Endodermal cell (in vitro differentiated cells): ENCODE measurements at regions not wholly inside any gene's neighbourhood (a gene's known extent, or its start where the extent isn't known, plus 50 kb on each side); places are given as distances from the start of the nearest gene placed in this dataset.

Experiments used
- DNase-seq: peaks from one replicate; pipeline ENCODE4 v3.0.0-alpha.2; 2017
- H3K27ac ChIP-seq: 2 replicates; pipeline ENCODE4 v1.5.1; 2013; ENCODE audit warnings: mild to moderate bottlenecking, low read depth, low read length, moderate library complexity
- H3K27me3 ChIP-seq: 2 replicates; pipeline ENCODE4 v1.6.1; 2013; ENCODE audit warnings: mild to moderate bottlenecking, low read length, moderate library complexity; ENCODE audit not compliant: insufficient read depth, control insufficient read depth, poor library complexity, severe bottlenecking
- H3K36me3 ChIP-seq: 2 replicates; pipeline ENCODE4 v1.7.0; 2013; ENCODE audit warnings: mild to moderate bottlenecking, low read length, moderate library complexity; ENCODE audit not compliant: control insufficient read depth, insufficient read depth
- H3K4me1 ChIP-seq: one replicate; pipeline ENCODE4 v1.7.0; 2013; ENCODE audit warnings: low read length; ENCODE audit not compliant: control insufficient read depth, insufficient read depth
- H3K4me3 ChIP-seq: 2 replicates; pipeline ENCODE4 v1.5.1; 2013; ENCODE audit warnings: mild to moderate bottlenecking, low read length, moderate library complexity
- H3K9ac ChIP-seq: 2 replicates; pipeline ENCODE4 v1.6.1; 2013; ENCODE audit warnings: mild to moderate bottlenecking, low read length, moderate library complexity; ENCODE audit not compliant: poor library complexity, severe bottlenecking; ENCODE audit errors: extremely low read depth
- H3K9me3 ChIP-seq: 2 replicates; pipeline ENCODE4 v1.6.1; 2013; ENCODE audit warnings: mild to moderate bottlenecking, low read length, moderate library complexity; ENCODE audit not compliant: control insufficient read depth
- H3K27ac Mint-ChIP-seq: 2 replicates; pipeline ENCODE4 v1.8.0; 2020; ENCODE audit warnings: mixed read lengths
- H3K27me3 Mint-ChIP-seq: 2 replicates; pipeline ENCODE4 v1.8.0; 2021; ENCODE audit warnings: mild to moderate bottlenecking, mixed read lengths; ENCODE audit not compliant: insufficient read depth
- H3K36me3 Mint-ChIP-seq: 2 replicates; pipeline ENCODE4 v1.8.0; 2020; ENCODE audit warnings: low read depth, mixed read lengths
- H3K4me1 Mint-ChIP-seq: 2 replicates; pipeline ENCODE4 v1.8.0; 2020; ENCODE audit warnings: mixed read lengths
- H3K4me3 Mint-ChIP-seq: 2 replicates; pipeline ENCODE4 v1.8.0; 2020; ENCODE audit warnings: mild to moderate bottlenecking, moderate library complexity, mixed read lengths
- H3K9me3 Mint-ChIP-seq: 2 replicates; pipeline ENCODE4 v1.8.0; 2020; ENCODE audit warnings: mild to moderate bottlenecking, mixed read lengths
- CTCF ChIP-seq: fragments of 200-600 bp; sonication (generic); conservative IDR thresholded peaks from 2 replicates; pipeline ENCODE4 v1.5.0; 2021; ENCODE audit warnings: antibody characterized with exemption, mild to moderate bottlenecking
- WGBS, 2 experiments: methylation state at CpG; one replicate each; pipeline versions ENCODE4 v1.1.5 to v1.1.7; 2013; ENCODE audit warnings: missing lambda C conversion rate in 2 of 2, mixed read lengths in 1 of 2; ENCODE audit not compliant: insufficient coverage in 1 of 2, insufficient read length in 1 of 2; 5-methylcytosine and 5-hydroxymethylcytosine counted together

GRCh38 chr1:13900583-13900982, 200.6 kb downstream of the PRDM2 start:
- WGBS, 2 experiments = 89% methylated on average over 1 of the region's 1 CpG; no CpG with 5 or more reads in 1 of the 2 experiments
- peaks cover 66% of the 10 kb centered on the region for H3K27me3 Mint-ChIP-seq

GRCh38 chr1:13901039-13901438, 201.1 kb downstream of the PRDM2 start:
- Mint-ChIP-seq H3K27ac (no peak overlapping the region), H3K9me3 (peaks cover 2% of the 10 kb centered on the region)
- WGBS, 2 experiments = 89 to 90% methylated on average over 5 to 10 of the region's 10 CpGs

More at GRCh38 chr1:13900583-13900982, 200.6 kb downstream of the PRDM2 start:
- H3K9ac ChIP-seq = no peak overlapping the region
- no peak for TF ChIP-seq CTCF
- Mint-ChIP-seq H3K36me3 (no peaks in the 10 kb centered on the region), H3K27ac (no peak overlapping the region), H3K4me1 (no peaks in the 10 kb centered on the region), H3K4me3 (no peak overlapping the region), H3K9me3 (peaks cover 2% of the 10 kb centered on the region)
- H3K9me3 ChIP-seq = no peaks in the 10 kb centered on the region
- no peak for DNase-seq
- H3K4me3 ChIP-seq = no peak overlapping the region
- peaks cover 74% of the 10 kb centered on the region for H3K27me3 ChIP-seq
- no peak overlapping the region for H3K27ac ChIP-seq
- no peaks in the 10 kb centered on the region for H3K4me1 ChIP-seq
- H3K36me3 ChIP-seq = no peaks in the 10 kb centered on the region

GRCh38 chr1:13901597-13901996, 201.6 kb downstream of the PRDM2 start:
- no peak for DNase-seq
- Mint-ChIP-seq H3K27ac (no peak overlapping the region), H3K36me3 (no peaks in the 10 kb centered on the region), H3K9me3 (peaks cover 2% of the 10 kb centered on the region), H3K4me1 (no peaks in the 10 kb centered on the region), H3K4me3 (no peak overlapping the region), H3K27me3 (peaks cover 66% of the 10 kb centered on the region)
- 88 to 90% methylated on average over 5 to 6 of the region's 6 CpGs for WGBS, 2 experiments
- no peaks in the 10 kb centered on the region for H3K36me3 ChIP-seq
- H3K27ac ChIP-seq = no peak overlapping the region
- H3K9me3 ChIP-seq = no peaks in the 10 kb centered on the region
- no peaks in the 10 kb centered on the region for H3K4me1 ChIP-seq
- TF ChIP-seq CTCF = no peak
- H3K4me3 ChIP-seq = no peak overlapping the region
- peaks cover 74% of the 10 kb centered on the region for H3K27me3 ChIP-seq
- H3K9ac ChIP-seq = no peak overlapping the region

More at GRCh38 chr1:13901039-13901438, 201.1 kb downstream of the PRDM2 start:
- H3K36me3 ChIP-seq = no peaks in the 10 kb centered on the region
- H3K9me3 ChIP-seq = no peaks in the 10 kb centered on the region
- Mint-ChIP-seq H3K36me3 (no peaks in the 10 kb centered on the region), H3K4me3 (no peak overlapping the region), H3K4me1 (no peaks in the 10 kb centered on the region), H3K27me3 (peaks cover 66% of the 10 kb centered on the region)
- no peak for TF ChIP-seq CTCF
- H3K9ac ChIP-seq = no peak overlapping the region
- H3K4me1 ChIP-seq = no peaks in the 10 kb centered on the region
- H3K27ac ChIP-seq = no peak overlapping the region
- H3K27me3 ChIP-seq = peaks cover 74% of the 10 kb centered on the region
- no peak overlapping the region for H3K4me3 ChIP-seq
- DNase-seq = no peak
